NT2/D1 (cell line): ENCODE measurements at regions not wholly inside any gene's neighbourhood (a gene's known extent, or its start where the extent isn't known, plus 50 kb on each side); places are given as distances from the start of the nearest gene placed in this dataset.

Experiments
- DNase-seq: peaks from one replicate; pipeline ENCODE4 v3.0.0-alpha.2; 2011; ENCODE audit warnings: low read depth, low spot score
- H3K27me3 ChIP-seq: 2 replicates; pipeline ENCODE4 v1.6.0; 2011; ENCODE audit warnings: mild to moderate bottlenecking; ENCODE audit not compliant: insufficient read length, insufficient read depth
- H3K36me3 ChIP-seq: 2 replicates; pipeline ENCODE4 v1.6.1; 2011; ENCODE audit warnings: mild to moderate bottlenecking, low read length, mixed read lengths; ENCODE audit not compliant: insufficient read depth, insufficient read length
- H3K4me1 ChIP-seq: 2 replicates; pipeline ENCODE4 v1.5.1; 2011; ENCODE audit not compliant: insufficient read depth, insufficient read length
- H3K4me3 ChIP-seq: 2 replicates; pipeline ENCODE4 v1.5.1; 2011; ENCODE audit warnings: low read depth; ENCODE audit not compliant: insufficient read length
- H3K9ac ChIP-seq: 2 replicates; pipeline ENCODE4 v1.6.0; 2011; ENCODE audit warnings: low read depth; ENCODE audit not compliant: insufficient read length
- H3K9me3 ChIP-seq: 2 replicates; pipeline ENCODE4 v1.5.1; 2011; ENCODE audit warnings: mild to moderate bottlenecking, low read length; ENCODE audit not compliant: insufficient read depth
- SUZ12 ChIP-seq: IDR thresholded peaks from 2 replicates; pipeline ENCODE4 v1.6.1; 2011; ENCODE audit not compliant: insufficient read length, insufficient read depth; ENCODE audit errors: extremely low read depth
- YY1 ChIP-seq: IDR thresholded peaks from 2 replicates; pipeline ENCODE4 v1.6.1; 2011; ENCODE audit not compliant: insufficient read length, insufficient read depth
- ZNF274 ChIP-seq: IDR thresholded peaks from 2 replicates; pipeline ENCODE4 v1.6.1; 2011; ENCODE audit warnings: mild to moderate bottlenecking, low read depth, low read length

- no peaks in the 10 kb centered on the region for H3K27me3 ChIP-seq
- H3K9me3 ChIP-seq = peaks cover 5% of the 10 kb centered on the region; the same call in 1 of the 2 replicates
- DNase-seq = no peak
- H3K36me3 ChIP-seq = no peaks in the 10 kb centered on the region
- H3K4me1 ChIP-seq = no peaks in the 10 kb centered on the region
- TF ChIP-seq YY1 (no peak), SUZ12 (no peak), ZNF274 (no peak)
- no peak overlapping the region for H3K4me3 ChIP-seq
- H3K9ac ChIP-seq = no peak overlapping the region
These were observed 1594.0 kb upstream of the GOT2 start for GRCh38 chr16:60328152-60328551.

GRCh38 chr16:60318486-60318885 is 1584.4 kb upstream of the GOT2 start:
- Histone ChIP-seq H3K27me3 (no peaks in the 10 kb centered on the region), H3K9me3 (no peaks in the 10 kb centered on the region), H3K4me1 (no peaks in the 10 kb centered on the region), H3K9ac (no peak overlapping the region), H3K4me3 (no peak overlapping the region), H3K36me3 (no peaks in the 10 kb centered on the region)
- TF ChIP-seq YY1 = no peak
- TF ChIP-seq ZNF274 = no peak
- TF ChIP-seq SUZ12 = no peak
- no peak for DNase-seq

- no peaks in the 10 kb centered on the region for H3K9me3 ChIP-seq
- no peaks in the 10 kb centered on the region for H3K27me3 ChIP-seq
- no peak overlapping the region for H3K9ac ChIP-seq
- no peaks in the 10 kb centered on the region for H3K36me3 ChIP-seq
- TF ChIP-seq ZNF274 (no peak), SUZ12 (no peak), YY1 (no peak)
- no peak overlapping the region for H3K4me3 ChIP-seq
- no peak for DNase-seq
- H3K4me1 ChIP-seq = no peaks in the 10 kb centered on the region
These were observed 1576.8 kb upstream of the GOT2 start for GRCh38 chr16:60310846-60311445.

- Histone ChIP-seq H3K4me1 (no peaks in the 10 kb centered on the region), H3K36me3 (no peaks in the 10 kb centered on the region), H3K9ac (no peak overlapping the region), H3K9me3 (no peaks in the 10 kb centered on the region), H3K27me3 (no peaks in the 10 kb centered on the region), H3K4me3 (no peak overlapping the region)
- no peak for DNase-seq
- TF ChIP-seq YY1 (no peak), ZNF274 (no peak), SUZ12 (no peak)
These were observed 1570.6 kb upstream of the GOT2 start for GRCh38 chr16:60304720-60305119.

GRCh38 chr16:60304066-60304465 is 1570.0 kb upstream of the GOT2 start:
- no peak for TF ChIP-seq YY1
- TF ChIP-seq ZNF274 = no peak
- TF ChIP-seq SUZ12 = no peak
- Histone ChIP-seq H3K9me3 (no peaks in the 10 kb centered on the region), H3K9ac (no peak overlapping the region)

DNA sequence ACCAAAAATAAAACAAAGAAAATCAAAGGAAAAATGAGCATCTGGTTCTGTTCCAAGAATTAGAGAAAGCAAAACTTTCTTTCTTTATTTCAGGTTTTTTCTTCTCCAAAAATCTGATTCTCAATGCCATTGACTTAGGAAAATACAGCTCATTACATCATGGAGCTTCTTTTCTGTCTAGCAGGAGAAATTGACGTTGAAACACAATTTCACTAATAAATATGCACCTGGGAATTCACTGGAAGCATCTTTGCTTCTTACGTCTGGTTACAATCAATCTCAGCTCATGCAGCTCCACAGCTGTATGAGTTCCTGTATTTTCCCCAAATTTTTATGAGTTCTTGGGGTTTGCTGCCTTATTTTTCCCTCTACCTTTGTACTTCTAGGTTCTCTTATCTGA is 1568.6 kb upstream of the GOT2 start:
- Histone ChIP-seq H3K9me3 (no peaks in the 10 kb centered on the region), H3K4me3 (no peak overlapping the region), H3K36me3 (no peaks in the 10 kb centered on the region), H3K9ac (no peak overlapping the region), H3K4me1 (no peaks in the 10 kb centered on the region), H3K27me3 (no peaks in the 10 kb centered on the region)
- TF ChIP-seq YY1 = no peak
- no peak for TF ChIP-seq ZNF274
- no peak for TF ChIP-seq SUZ12
- no peak for DNase-seq

More at GRCh38 chr16:60304066-60304465, 1570.0 kb upstream of the GOT2 start:
- Histone ChIP-seq H3K27me3 (no peaks in the 10 kb centered on the region), H3K4me3 (no peak overlapping the region), H3K36me3 (no peaks in the 10 kb centered on the region), H3K4me1 (no peaks in the 10 kb centered on the region)
- no peak for DNase-seq

DNA sequence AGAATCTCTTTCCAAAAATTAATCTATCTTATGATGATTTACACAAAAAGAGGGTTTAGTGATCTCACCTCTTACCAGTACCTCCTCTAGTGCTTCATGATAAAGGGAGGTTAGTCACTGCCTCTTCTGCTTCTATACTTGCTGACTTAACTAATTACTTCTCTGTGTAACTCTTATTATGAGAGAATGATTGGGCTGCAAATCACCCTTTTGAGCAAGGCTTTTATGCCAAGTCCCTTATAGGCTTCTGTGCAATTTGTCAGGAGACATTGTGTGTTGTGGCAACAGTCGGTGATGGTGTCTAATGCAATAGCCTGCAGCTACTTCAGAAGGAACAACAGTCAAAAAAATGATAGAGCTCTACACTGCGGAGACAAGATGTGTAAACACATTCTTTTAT is 1568.1 kb upstream of the GOT2 start:
- H3K4me1 ChIP-seq = no peaks in the 10 kb centered on the region

More for the DNA sequence above, 1568.1 kb upstream of the GOT2 start:
- H3K27me3 ChIP-seq = no peaks in the 10 kb centered on the region
- DNase-seq = no peak
- H3K9me3 ChIP-seq = no peaks in the 10 kb centered on the region
- no peak overlapping the region for H3K9ac ChIP-seq
- TF ChIP-seq SUZ12 (no peak), YY1 (no peak), ZNF274 (no peak)
- H3K4me3 ChIP-seq = no peak overlapping the region
- no peaks in the 10 kb centered on the region for H3K36me3 ChIP-seq
